B cell (primary cell): ENCODE measurements at regions not wholly inside any gene's neighbourhood (a gene's known extent, or its start where the extent isn't known, plus 50 kb on each side); places are given as distances from the start of the nearest gene placed in this dataset.
A peak's percentile ranks its signal among the peaks of the same experiment; 100 is the strongest.
"Not testable (repeated sequence)": the region's sequence is repeated elsewhere in the genome, so short reads cannot be mapped to it uniquely, and the experiment has no call there.

Source experiments
- ATAC-seq: fragments of 200-7000 bp; cut with Tn5 transposase; one replicate; pipeline ENCODE4 v1.10.0; 2021; ENCODE audit warnings: low read depth, mild to moderate bottlenecking, moderate number of reproducible peaks, moderate library complexity
- CTCF ChIA-PET: fragments of 350-600 bp; sonication (Branson Sonifier 250); formaldehyde crosslinking; loops from one replicate; lab custom pipeline; 2021; ENCODE audit warnings: antibody characterized with exemption, inconsistent platforms; lab: Charles Lee
- POLR2A ChIA-PET: fragments of 350-600 bp; sonication (Branson Sonifier 250); formaldehyde crosslinking; loops from one replicate; lab custom pipeline; 2021; ENCODE audit warnings: antibody characterized with exemption; lab: Charles Lee
- DNase-seq: peaks from one replicate; pipeline ENCODE4 v3.0.0; 2013
- H2AFZ ChIP-seq: 2 replicates; pipeline ENCODE4 v1.6.1; 2012; ENCODE audit warnings: mild to moderate bottlenecking, low read depth, low read length; ENCODE audit not compliant: insufficient read depth, poor library complexity, severe bottlenecking
- H3K27ac ChIP-seq, 2 donors: 1 replicate in 1 of 2; 2 replicates in 1 of 2; pipeline ENCODE4 v1.5.1; 2012 to 2013; ENCODE audit warnings: low read length in 2 of 2, mild to moderate bottlenecking in 2 of 2, moderate library complexity in 1 of 2
- H3K27me3 ChIP-seq, 4 experiments: fragments of 200-600 bp in 1 of 4; sonication (generic) in 1 of 4; replicated peaks in 1 of 4; 1 replicate in 2 of 4; 2 replicates in 2 of 4; pipeline versions ENCODE4 v1.6.1 to v1.7.0; 2013 to 2016; ENCODE audit warnings: low read length in 3 of 4, mild to moderate bottlenecking in 2 of 4, mixed read lengths in 1 of 4, moderate library complexity in 1 of 4; ENCODE audit not compliant: insufficient read depth in 4 of 4, control insufficient read depth in 3 of 4; ENCODE audit errors: control extremely low read depth in 1 of 4
- H3K36me3 ChIP-seq, 2 experiments: replicated peaks in 1 of 2; 1 replicate in 1 of 2; 2 replicates in 1 of 2; pipeline versions ENCODE4 v1.6.1 to v1.7.1; 2013; ENCODE audit warnings: low read length in 1 of 2; ENCODE audit not compliant: insufficient read depth in 2 of 2, control insufficient read depth in 1 of 2; ENCODE audit errors: control extremely low read depth in 1 of 2, extremely low read depth in 1 of 2
- H3K4me1 ChIP-seq, 2 donors: fragments of 200-600 bp in 1 of 2; sonication (generic) in 1 of 2; 1 replicate in 1 of 2; 2 replicates in 1 of 2; pipeline versions ENCODE4 v1.5.1 to v1.6.1; 2013 to 2017; ENCODE audit warnings: low read length in 2 of 2; ENCODE audit not compliant: control insufficient read depth in 2 of 2, insufficient read depth in 2 of 2
- H3K4me2 ChIP-seq: replicated peaks from 2 replicates; pipeline ENCODE3; 2012; ENCODE audit warnings: mild to moderate bottlenecking, low read depth, low read length; ENCODE audit not compliant: poor library complexity, severe bottlenecking
- H3K4me3 ChIP-seq, 5 experiments: fragments of 200-600 bp in 1 of 5; sonication (generic) in 1 of 5; 1 replicate in 3 of 5; 2 replicates in 2 of 5; pipeline versions ENCODE4 v1.5.1 to v1.7.0; 2011 to 2016; ENCODE audit warnings: low read length in 4 of 5, mild to moderate bottlenecking in 4 of 5, low read depth in 2 of 5, control low read depth in 1 of 5, moderate library complexity in 1 of 5; ENCODE audit not compliant: insufficient read depth in 1 of 5; ENCODE audit errors: control extremely low read depth in 1 of 5, extremely low read depth in 1 of 5
- H3K79me2 ChIP-seq: fragments of 200-600 bp; sonication (generic); one replicate; pipeline ENCODE4 v1.6.0; 2016; ENCODE audit warnings: low read length; ENCODE audit not compliant: control insufficient read depth, insufficient read depth
- H3K9ac ChIP-seq: fragments of 200-600 bp; sonication (generic); 2 replicates; pipeline ENCODE4 v1.6.1; 2017; ENCODE audit warnings: mild to moderate bottlenecking, low read length, moderate library complexity
- H3K9me3 ChIP-seq, 3 donors: one replicate each; pipeline versions ENCODE4 v1.6.1 to v1.7.1; 2013; ENCODE audit warnings: low read length in 2 of 3; ENCODE audit not compliant: control insufficient read depth in 2 of 3, insufficient read depth in 1 of 3; ENCODE audit errors: control extremely low read depth in 1 of 3
- H4K20me1 ChIP-seq: 2 replicates; pipeline ENCODE4 v1.6.0; 2012; ENCODE audit warnings: mild to moderate bottlenecking, low read length; ENCODE audit not compliant: insufficient read depth, control insufficient read depth, poor library complexity, severe bottlenecking
- H3K27ac Mint-ChIP-seq: one replicate; pipeline ENCODE4 v1.8.0; 2021; ENCODE audit warnings: mixed read lengths
- H3K27me3 Mint-ChIP-seq: one replicate; pipeline ENCODE4 v1.8.0; 2021; ENCODE audit warnings: mixed read lengths
- H3K4me1 Mint-ChIP-seq: one replicate; pipeline ENCODE4 v1.8.0; 2021; ENCODE audit warnings: mixed read lengths
- H3K4me3 Mint-ChIP-seq: one replicate; pipeline ENCODE4 v1.8.0; 2021; ENCODE audit warnings: mixed read lengths
- H3K9me3 Mint-ChIP-seq: one replicate; pipeline ENCODE4 v1.8.0; 2022; ENCODE audit warnings: mixed read lengths; ENCODE audit not compliant: insufficient read depth
- WGBS: methylation state at CpG from one replicate; pipeline ENCODE4 v1.1.5; 2013; ENCODE audit warnings: missing lambda C conversion rate; ENCODE audit not compliant: insufficient coverage; 5-methylcytosine and 5-hydroxymethylcytosine counted together
- intact Hi-C: fragments of 100-400 bp; cut with micrococcal nuclease; formaldehyde crosslinking; loops from one replicate; pipeline ENCODE4 v1.10.0; 2022

DNA sequence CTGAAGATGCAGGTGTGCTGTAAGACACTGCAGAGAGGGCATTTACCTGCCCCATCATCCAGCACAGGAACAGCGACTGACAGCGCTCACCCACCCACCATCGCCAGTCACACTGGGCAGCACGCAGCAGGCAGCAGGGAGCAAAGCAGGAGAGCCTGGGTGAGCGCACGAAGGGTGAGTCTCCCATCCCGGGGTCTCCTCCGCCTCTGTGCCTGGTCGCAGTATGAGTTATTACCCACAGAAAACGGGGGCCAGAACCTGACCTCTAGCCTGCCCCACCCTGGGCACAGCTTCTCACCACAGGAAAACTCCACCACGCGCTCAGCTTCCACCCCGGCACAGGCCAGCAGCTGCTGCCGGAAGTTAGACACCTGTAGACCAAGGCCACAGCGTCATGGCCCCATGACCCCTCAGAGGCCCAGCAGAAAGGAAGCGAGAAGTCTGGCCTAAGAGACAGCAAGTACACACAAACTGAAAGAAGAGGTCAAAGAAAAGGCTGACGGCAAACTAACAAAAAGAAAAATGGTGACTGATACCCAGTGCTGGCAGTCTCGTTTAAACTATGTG is 186.1 kb downstream of the KLRB1 start:
- H4K20me1 ChIP-seq, CTCF ChIA-PET, H2AFZ ChIP-seq, H3K9me3 Mint-ChIP-seq, H3K27me3 ChIP-seq, H3K36me3 ChIP-seq, H3K4me3 Mint-ChIP-seq, H3K4me2 ChIP-seq, H3K4me3 ChIP-seq, H3K79me2 ChIP-seq, H3K9me3 ChIP-seq, H3K27me3 Mint-ChIP-seq, H3K9ac ChIP-seq, H3K4me1 ChIP-seq, intact Hi-C loops, H3K27ac ChIP-seq, POLR2A ChIA-PET, H3K4me1 Mint-ChIP-seq: not testable (repeated sequence)
- H3K27ac Mint-ChIP-seq: peak overlapping the region; percentile 46
- ATAC-seq: peak; percentile 58
- WGBS: 100% methylated on average over 4 of the region's 18 CpGs
- peak; percentile 23 for DNase-seq

GRCh38 chr12:9420817-9421519 is 186.7 kb downstream of the KLRB1 start:
- H3K79me2 ChIP-seq, H4K20me1 ChIP-seq, CTCF ChIA-PET, H3K9me3 Mint-ChIP-seq, H3K4me3 ChIP-seq, H3K27ac ChIP-seq, H3K9me3 ChIP-seq, H2AFZ ChIP-seq, H3K9ac ChIP-seq, H3K4me1 Mint-ChIP-seq, H3K27me3 ChIP-seq, H3K4me3 Mint-ChIP-seq, H3K4me1 ChIP-seq, POLR2A ChIA-PET, ATAC-seq, DNase-seq, intact Hi-C loops, H3K36me3 ChIP-seq, H3K27me3 Mint-ChIP-seq, H3K4me2 ChIP-seq: not testable (repeated sequence)
- H3K27ac Mint-ChIP-seq: peak overlapping the region; percentile 46
- WGBS: 98% methylated on average over 7 of the region's 21 CpGs

- DNase-seq, H3K4me1 ChIP-seq, intact Hi-C loops, H3K9ac ChIP-seq, H3K4me1 Mint-ChIP-seq, H3K36me3 ChIP-seq, H3K79me2 ChIP-seq, H4K20me1 ChIP-seq, H3K4me3 ChIP-seq, CTCF ChIA-PET, H3K4me3 Mint-ChIP-seq, H2AFZ ChIP-seq, H3K27me3 ChIP-seq, H3K4me2 ChIP-seq, H3K9me3 Mint-ChIP-seq, H3K27ac Mint-ChIP-seq, H3K27me3 Mint-ChIP-seq, POLR2A ChIA-PET, H3K9me3 ChIP-seq, ATAC-seq, H3K27ac ChIP-seq: not testable (repeated sequence)
- 50% methylated on average over 2 of the region's 14 CpGs for WGBS
These were observed 189.1 kb downstream of the KLRB1 start for GRCh38 chr12:9418669-9419041.

DNA sequence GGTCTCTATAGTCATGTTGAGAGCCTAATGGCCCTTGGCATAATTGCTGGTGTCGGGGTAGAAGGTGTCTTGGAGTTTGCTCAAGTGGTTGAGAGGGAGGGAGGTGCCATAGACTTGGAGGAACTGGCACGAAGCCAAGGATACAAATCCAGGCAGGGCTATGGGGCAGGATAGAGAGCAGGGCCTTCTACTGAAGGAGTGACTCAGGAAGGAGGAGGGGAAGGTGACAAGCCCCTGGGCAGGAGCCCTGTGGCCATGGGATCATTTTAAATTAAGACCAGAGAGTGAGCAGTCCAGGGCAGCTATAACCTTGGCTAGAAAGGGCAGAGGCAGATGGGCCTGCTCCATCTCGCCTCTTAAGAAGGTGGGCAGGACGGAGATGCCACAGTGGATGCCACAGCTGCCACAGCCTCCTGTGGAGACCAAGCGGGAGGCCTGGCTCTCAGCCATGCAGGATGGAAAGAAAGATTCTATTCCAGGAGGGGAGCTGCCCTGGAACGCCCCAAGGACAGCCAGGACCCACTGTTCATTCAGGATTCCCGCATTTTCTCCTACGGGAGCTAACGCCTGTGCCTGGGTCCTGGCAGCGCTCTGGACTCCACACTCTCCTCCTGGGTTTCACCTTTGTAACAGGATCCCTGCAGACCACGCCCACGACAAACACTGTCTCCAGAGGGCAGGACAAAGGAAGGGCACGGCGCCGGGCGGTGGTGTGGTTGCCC is 189.6 kb downstream of the KLRB1 start:
- WGBS: 100% methylated on average over 1 of the region's 16 CpGs
- H3K79me2 ChIP-seq, H3K27ac Mint-ChIP-seq, H2AFZ ChIP-seq, H3K4me1 Mint-ChIP-seq, ATAC-seq, POLR2A ChIA-PET, H3K9me3 ChIP-seq, CTCF ChIA-PET, H3K27me3 ChIP-seq, H3K36me3 ChIP-seq, H3K9me3 Mint-ChIP-seq, intact Hi-C loops, H3K4me3 Mint-ChIP-seq, H3K4me3 ChIP-seq, H3K27ac ChIP-seq, H3K4me1 ChIP-seq, H3K4me2 ChIP-seq, H3K9ac ChIP-seq, DNase-seq, H4K20me1 ChIP-seq, H3K27me3 Mint-ChIP-seq: not testable (repeated sequence)
